ENCODE measurements at regions not wholly inside any gene's neighbourhood (a gene's known extent, or its start where the extent isn't known, plus 50 kb on each side); places are given as distances from the start of the nearest gene placed in this dataset.

GRCh38 chr14:46250113-46250703, 401.4 kb downstream of the RPL10L start:
- Mint-ChIP-seq H3K4me1 (no peaks in the 10 kb centered on the region), H3K4me3 (no peak overlapping the region), H3K27ac (no peak overlapping the region), H3K36me3 (no peaks in the 10 kb centered on the region), H3K9me3 (no peaks in the 10 kb centered on the region), H3K27me3 (ENCODE audit: low read depth in 3 of 3) (peaks cover 1 to 2% (median 2%) of the 10 kb centered on the region in 3 donors)
- intact Hi-C loops (cut with micrococcal nuclease), result no loop called here
- no peaks in the 10 kb centered on the region for H3K4me1 ChIP-seq (ENCODE audit: control insufficient read depth in 1 of 2, insufficient read depth in 2 of 2, low read length in 2 of 2)
- H3K9me3 ChIP-seq (replicated peaks in 1 of 2; ENCODE audit: control insufficient read depth in 1 of 2, insufficient read depth in 1 of 2, low read length in 2 of 2), result no peaks in the 10 kb centered on the region
- H2AFZ ChIP-seq (ENCODE audit: insufficient read depth, low read depth, low read length, poor library complexity, severe bottlenecking), result no peak overlapping the region
- H4K20me1 ChIP-seq (ENCODE audit: insufficient read depth, low read length), result no peaks in the 10 kb centered on the region
- no peaks in the 10 kb centered on the region for H3K79me2 ChIP-seq (ENCODE audit: insufficient read depth, low read length)
- no peaks in the 10 kb centered on the region for H3K27me3 ChIP-seq (ENCODE audit: control insufficient read depth in 2 of 2, insufficient read depth in 2 of 2, low read length in 2 of 2)
- no peaks in the 10 kb centered on the region for H3K36me3 ChIP-seq (replicated peaks in 1 of 2; ENCODE audit: control insufficient read depth in 1 of 2, insufficient read depth in 2 of 2, low read length in 2 of 2)
- no peak overlapping the region for H3K9ac ChIP-seq (ENCODE audit: insufficient read depth, low read length, poor library complexity, severe bottlenecking)
- no peak overlapping the region for H3K27ac ChIP-seq (ENCODE audit: low read depth in 1 of 2, low read length in 2 of 2)
- TF ChIP-seq CTCF (IDR thresholded peaks at IDR 0.05), result no peak
- no peak overlapping the region for H3K4me2 ChIP-seq (replicated peaks; ENCODE audit: extremely low read depth, low read length, poor library complexity, severe bottlenecking)
- DNase-seq, result no peak
- H3K4me3 ChIP-seq (replicated peaks in 1 of 3; ENCODE audit: low read depth in 2 of 3, low read length in 3 of 3), result no peak overlapping the region

GRCh38 chr14:46248001-46248630, 403.5 kb downstream of the RPL10L start:
- intact Hi-C loops (cut with micrococcal nuclease), result no loop called here
- WGBS (ENCODE audit: insufficient coverage), result no CpG with 5 or more reads among the region's 1 CpG

More at GRCh38 chr14:46248001-46248630, 403.5 kb downstream of the RPL10L start:
- Histone ChIP-seq H3K36me3 (replicated peaks in 1 of 2; ENCODE audit: control insufficient read depth in 1 of 2, insufficient read depth in 2 of 2, low read length in 2 of 2) (no peaks in the 10 kb centered on the region), H3K4me2 (replicated peaks; ENCODE audit: extremely low read depth, low read length, poor library complexity, severe bottlenecking) (no peak overlapping the region), H3K9me3 (replicated peaks in 1 of 2; ENCODE audit: control insufficient read depth in 1 of 2, insufficient read depth in 1 of 2, low read length in 2 of 2) (no peaks in the 10 kb centered on the region), H3K79me2 (ENCODE audit: insufficient read depth, low read length) (no peaks in the 10 kb centered on the region), H3K4me1 (ENCODE audit: control insufficient read depth in 1 of 2, insufficient read depth in 2 of 2, low read length in 2 of 2) (no peaks in the 10 kb centered on the region), H3K9ac (ENCODE audit: insufficient read depth, low read length, poor library complexity, severe bottlenecking) (no peak overlapping the region), H4K20me1 (ENCODE audit: insufficient read depth, low read length) (no peaks in the 10 kb centered on the region), H2AFZ (ENCODE audit: insufficient read depth, low read depth, low read length, poor library complexity, severe bottlenecking) (no peak overlapping the region), H3K27ac (ENCODE audit: low read depth in 1 of 2, low read length in 2 of 2) (no peak overlapping the region), H3K27me3 (ENCODE audit: control insufficient read depth in 2 of 2, insufficient read depth in 2 of 2, low read length in 2 of 2) (no peaks in the 10 kb centered on the region), H3K4me3 (replicated peaks in 1 of 3; ENCODE audit: low read depth in 2 of 3, low read length in 3 of 3) (no peak overlapping the region)
- peaks cover 0 to 3% (median 0%) of the 10 kb centered on the region in 7 donors for H3K9me3 Mint-ChIP-seq
- no peak for TF ChIP-seq CTCF (IDR thresholded peaks at IDR 0.05)
- no peak for DNase-seq
- H3K4me1 Mint-ChIP-seq, result no peaks in the 10 kb centered on the region
- H3K4me3 Mint-ChIP-seq, result no peak overlapping the region
- no peak overlapping the region for H3K27ac Mint-ChIP-seq
- H3K36me3 Mint-ChIP-seq, result no peaks in the 10 kb centered on the region
- H3K27me3 Mint-ChIP-seq (ENCODE audit: low read depth in 3 of 3), result peaks cover 1 to 2% (median 2%) of the 10 kb centered on the region in 3 donors
